ENCODE measurements at regions not wholly inside any gene's neighbourhood (a gene's known extent, or its start where the extent isn't known, plus 50 kb on each side); places are given as distances from the start of the nearest gene placed in this dataset.
"Not testable (repeated sequence)": the region's sequence is repeated elsewhere in the genome, so short reads cannot be mapped to it uniquely, and the experiment has no call there.

GRCh38 chr2:75324861-75325284 is 125.6 kb upstream of the TACR1 start:
- DNase-seq (ENCODE audit: low read depth), result no peak

GRCh38 chr2:75324141-75324540 is 124.8 kb upstream of the TACR1 start:
- DNase-seq (ENCODE audit: low read depth), result peak; percentile 11

GRCh38 chr2:75321599-75321922 is 122.2 kb upstream of the TACR1 start:
- no peak for DNase-seq (ENCODE audit: low read depth)

- DNase-seq (ENCODE audit: low read depth), result no peak
Measured at GRCh38 chr2:75320898-75321598, 121.7 kb upstream of the TACR1 start.

GRCh38 chr2:75319951-75320350 is 120.6 kb upstream of the TACR1 start:
- DNase-seq (ENCODE audit: low read depth), result no peak

GRCh38 chr2:75317802-75318201 is 118.5 kb upstream of the TACR1 start:
- DNase-seq (ENCODE audit: low read depth), result no peak

- no peak for DNase-seq (ENCODE audit: low read depth)
Measured at GRCh38 chr2:75317316-75317715, 118.0 kb upstream of the TACR1 start.

- no peak for DNase-seq (ENCODE audit: low read depth)
Measured at GRCh38 chr2:75315436-75315835, 116.1 kb upstream of the TACR1 start.

- no peak for DNase-seq (ENCODE audit: low read depth)
Measured at GRCh38 chr2:75311993-75312392, 112.7 kb upstream of the TACR1 start.

GRCh38 chr2:75311521-75311920 is 112.2 kb upstream of the TACR1 start:
- no peak for DNase-seq (ENCODE audit: low read depth)

GRCh38 chr2:75310876-75311275 is 111.6 kb upstream of the TACR1 start:
- DNase-seq (ENCODE audit: low read depth), result no peak

- DNase-seq (ENCODE audit: low read depth), result peak; percentile 7
Measured at GRCh38 chr2:75309596-75310463, 110.5 kb upstream of the TACR1 start.

GRCh38 chr2:75303227-75303626 is 103.9 kb upstream of the TACR1 start:
- DNase-seq (ENCODE audit: low read depth), result no peak

- DNase-seq (ENCODE audit: low read depth), result no peak
Measured at GRCh38 chr2:75294362-75294761, 95.0 kb upstream of the TACR1 start.

- DNase-seq (ENCODE audit: low read depth), result peak; percentile 35
Measured at GRCh38 chr2:75292826-75293225, 93.5 kb upstream of the TACR1 start.

- peak; percentile 7 for DNase-seq (ENCODE audit: low read depth)
Measured at GRCh38 chr2:75290600-75291150, 91.4 kb upstream of the TACR1 start.

- DNase-seq (ENCODE audit: low read depth), result no peak
Measured at GRCh38 chr2:75289771-75290170, 90.5 kb upstream of the TACR1 start.

- DNase-seq (ENCODE audit: low read depth), result not testable (repeated sequence)
Measured at GRCh38 chr2:75289178-75289577, 89.9 kb upstream of the TACR1 start.

- no peak for DNase-seq (ENCODE audit: low read depth)
Measured at GRCh38 chr2:75288760-75289159, 89.4 kb upstream of the TACR1 start.

- DNase-seq (ENCODE audit: low read depth), result no peak
Measured at GRCh38 chr2:75287624-75288316, 88.5 kb upstream of the TACR1 start.

GRCh38 chr2:75284345-75284744 is 85.0 kb upstream of the TACR1 start:
- no peak for DNase-seq (ENCODE audit: low read depth)

GRCh38 chr2:75278821-75279379 is 79.6 kb upstream of the TACR1 start:
- DNase-seq (ENCODE audit: low read depth), result no peak

All from amniotic epithelial cell (primary cell).